OCI-LY3 (cell line): ENCODE measurements at regions not wholly inside any gene's neighbourhood (a gene's known extent, or its start where the extent isn't known, plus 50 kb on each side); places are given as distances from the start of the nearest gene placed in this dataset.

Source experiments
- EZH2phosphoT487 ChIP-seq: fragments of 200-600 bp; shearing (Covaris generic); IDR thresholded peaks from 2 replicates; pipeline ENCODE4 v1.6.1; 2018; ENCODE audit warnings: antibody characterized with exemption, mixed run types, low read depth
- TF ChIP-seq, protein P1 (sequence below): fragments of 200-600, 300-600 bp; sonication (generic); IDR thresholded peaks from 2 replicates; pipeline ENCODE4 v1.5.1; 2014; ENCODE audit warnings: antibody characterized with exemption, low read length, low read depth

- TF ChIP-seq, protein P1, sequence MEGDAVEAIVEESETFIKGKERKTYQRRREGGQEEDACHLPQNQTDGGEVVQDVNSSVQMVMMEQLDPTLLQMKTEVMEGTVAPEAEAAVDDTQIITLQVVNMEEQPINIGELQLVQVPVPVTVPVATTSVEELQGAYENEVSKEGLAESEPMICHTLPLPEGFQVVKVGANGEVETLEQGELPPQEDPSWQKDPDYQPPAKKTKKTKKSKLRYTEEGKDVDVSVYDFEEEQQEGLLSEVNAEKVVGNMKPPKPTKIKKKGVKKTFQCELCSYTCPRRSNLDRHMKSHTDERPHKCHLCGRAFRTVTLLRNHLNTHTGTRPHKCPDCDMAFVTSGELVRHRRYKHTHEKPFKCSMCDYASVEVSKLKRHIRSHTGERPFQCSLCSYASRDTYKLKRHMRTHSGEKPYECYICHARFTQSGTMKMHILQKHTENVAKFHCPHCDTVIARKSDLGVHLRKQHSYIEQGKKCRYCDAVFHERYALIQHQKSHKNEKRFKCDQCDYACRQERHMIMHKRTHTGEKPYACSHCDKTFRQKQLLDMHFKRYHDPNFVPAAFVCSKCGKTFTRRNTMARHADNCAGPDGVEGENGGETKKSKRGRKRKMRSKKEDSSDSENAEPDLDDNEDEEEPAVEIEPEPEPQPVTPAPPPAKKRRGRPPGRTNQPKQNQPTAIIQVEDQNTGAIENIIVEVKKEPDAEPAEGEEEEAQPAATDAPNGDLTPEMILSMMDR: no peak
- no peak for TF ChIP-seq EZH2phosphoT487
Measured at GRCh38 chr2:8590938-8591337, 90.9 kb upstream of the ID2 start.
